Astrocyte (in vitro differentiated cells and primary cell): ENCODE measurements at regions not wholly inside any gene's neighbourhood (a gene's known extent, or its start where the extent isn't known, plus 50 kb on each side); places are given as distances from the start of the nearest gene placed in this dataset.

Experiments used
- DNase-seq: peaks from one replicate; pipeline ENCODE4 v3.0.0-alpha.2; 2010; ENCODE audit warnings: low read depth
- FAIRE-seq: peaks from 2 replicates; lab custom pipeline; 2011; peaks lifted over from hg19 to GRCh38; lab: Jason Lieb, UNC
- H2AFZ ChIP-seq: 2 replicates; pipeline ENCODE4 v1.6.0; 2012; ENCODE audit warnings: low read depth, low read length, inconsistent platforms
- H3K27ac ChIP-seq: 2 replicates; pipeline ENCODE4 v1.5.1; 2011; ENCODE audit warnings: low read depth, low read length, inconsistent platforms
- H3K27me3 ChIP-seq: 2 replicates; pipeline ENCODE4 v1.6.0; 2011; ENCODE audit warnings: low read length, inconsistent platforms; ENCODE audit not compliant: insufficient read depth
- H3K36me3 ChIP-seq: 2 replicates; pipeline ENCODE4 v1.5.1; 2011; ENCODE audit warnings: low read length, inconsistent platforms; ENCODE audit not compliant: insufficient read depth
- H3K4me1 ChIP-seq: 2 replicates; pipeline ENCODE4 v1.5.1; 2011; ENCODE audit warnings: low read length, inconsistent platforms; ENCODE audit not compliant: insufficient read depth
- H3K4me2 ChIP-seq: 2 replicates; pipeline ENCODE4 v1.6.0; 2012; ENCODE audit warnings: low read length, inconsistent platforms
- H3K4me3 ChIP-seq: 2 replicates; pipeline ENCODE4 v1.5.1; 2011; ENCODE audit warnings: low read depth, mild to moderate bottlenecking, low read length, inconsistent platforms; ENCODE audit not compliant: insufficient read depth
- H3K79me2 ChIP-seq: 2 replicates; pipeline ENCODE4 v1.6.0; 2012; ENCODE audit warnings: mild to moderate bottlenecking, low read length, inconsistent platforms; ENCODE audit not compliant: insufficient read depth
- H3K9ac ChIP-seq: 2 replicates; pipeline ENCODE4 v1.6.0; 2012; ENCODE audit warnings: mild to moderate bottlenecking, low read length, inconsistent platforms
- H3K9me3 ChIP-seq: 2 replicates; pipeline ENCODE4 v1.5.1; 2012; ENCODE audit warnings: low read depth, mild to moderate bottlenecking, low read length, inconsistent platforms; ENCODE audit not compliant: insufficient read depth
- H4K20me1 ChIP-seq: 2 replicates; pipeline ENCODE4 v1.6.0; 2012; ENCODE audit warnings: low read length, inconsistent platforms; ENCODE audit not compliant: insufficient read depth
- H3K27ac Mint-ChIP-seq: one replicate; pipeline ENCODE4 v1.8.0; 2021; ENCODE audit warnings: mild to moderate bottlenecking, mixed read lengths; ENCODE audit not compliant: unreplicated experiment
- H3K27me3 Mint-ChIP-seq: one replicate; pipeline ENCODE4 v1.8.0; 2021; ENCODE audit warnings: low read depth, mixed read lengths; ENCODE audit not compliant: unreplicated experiment
- H3K36me3 Mint-ChIP-seq: one replicate; pipeline ENCODE4 v1.8.0; 2021; ENCODE audit warnings: low read depth, mixed read lengths; ENCODE audit not compliant: unreplicated experiment
- H3K4me1 Mint-ChIP-seq: one replicate; pipeline ENCODE4 v1.8.0; 2021; ENCODE audit warnings: low read depth, mixed read lengths; ENCODE audit not compliant: unreplicated experiment
- H3K4me3 Mint-ChIP-seq: one replicate; pipeline ENCODE4 v1.8.0; 2021; ENCODE audit warnings: mild to moderate bottlenecking, moderate library complexity, mixed read lengths; ENCODE audit not compliant: unreplicated experiment
- H3K9me3 Mint-ChIP-seq: one replicate; pipeline ENCODE4 v1.8.0; 2021; ENCODE audit warnings: mild to moderate bottlenecking, mixed read lengths; ENCODE audit not compliant: unreplicated experiment
- EZH2 ChIP-seq: IDR thresholded peaks from 2 replicates; pipeline ENCODE4 v1.6.1; 2012; ENCODE audit warnings: mild to moderate bottlenecking, low read length, inconsistent platforms; ENCODE audit not compliant: insufficient read depth
- TF ChIP-seq, protein P1 (sequence below): IDR thresholded peaks from 2 replicates; pipeline ENCODE4 v1.5.1; 2011; ENCODE audit warnings: low read depth, mild to moderate bottlenecking, inconsistent platforms, low read length, moderate library complexity; ENCODE audit not compliant: insufficient read depth

DNA sequence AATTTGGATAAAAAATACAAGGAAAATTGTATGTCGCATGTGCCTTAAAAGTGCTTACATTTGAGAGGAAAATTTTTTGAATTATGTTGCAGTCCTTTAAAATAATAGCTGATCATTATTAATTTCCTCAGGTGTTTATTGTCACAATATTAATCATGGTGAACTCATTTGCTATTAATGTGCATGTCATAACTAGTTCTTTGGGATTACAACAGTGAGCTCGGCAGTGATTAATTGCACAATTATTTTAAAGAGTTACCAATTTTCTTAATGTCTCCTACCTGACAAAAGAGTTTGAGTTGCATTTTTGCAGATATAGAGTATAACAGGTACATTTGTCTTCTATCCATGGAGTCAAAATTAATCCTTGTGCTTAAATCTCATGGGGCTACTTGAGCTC is 854.3 kb downstream of the BRINP3 start:
- Histone ChIP-seq H3K27me3 (no peaks in the 10 kb centered on the region), H3K27ac (no peak overlapping the region), H3K9ac (no peak overlapping the region), H3K9me3 (no peaks in the 10 kb centered on the region), H3K36me3 (no peaks in the 10 kb centered on the region), H3K4me3 (no peak overlapping the region), H3K79me2 (no peaks in the 10 kb centered on the region), H3K4me1 (no peaks in the 10 kb centered on the region), H3K4me2 (no peak overlapping the region), H4K20me1 (no peaks in the 10 kb centered on the region), H2AFZ (no peak overlapping the region)
- H3K4me3 Mint-ChIP-seq = no peak overlapping the region
- DNase-seq = no peak
- no peaks in the 10 kb centered on the region for H3K9me3 Mint-ChIP-seq
- peaks cover 7% of the 10 kb centered on the region for H3K4me1 Mint-ChIP-seq
- H3K27me3 Mint-ChIP-seq = no peaks in the 10 kb centered on the region
- H3K27ac Mint-ChIP-seq = no peak overlapping the region
- FAIRE-seq = no peak
- no peaks in the 10 kb centered on the region for H3K36me3 Mint-ChIP-seq
- no peak for TF ChIP-seq EZH2
- TF ChIP-seq, protein P1, sequence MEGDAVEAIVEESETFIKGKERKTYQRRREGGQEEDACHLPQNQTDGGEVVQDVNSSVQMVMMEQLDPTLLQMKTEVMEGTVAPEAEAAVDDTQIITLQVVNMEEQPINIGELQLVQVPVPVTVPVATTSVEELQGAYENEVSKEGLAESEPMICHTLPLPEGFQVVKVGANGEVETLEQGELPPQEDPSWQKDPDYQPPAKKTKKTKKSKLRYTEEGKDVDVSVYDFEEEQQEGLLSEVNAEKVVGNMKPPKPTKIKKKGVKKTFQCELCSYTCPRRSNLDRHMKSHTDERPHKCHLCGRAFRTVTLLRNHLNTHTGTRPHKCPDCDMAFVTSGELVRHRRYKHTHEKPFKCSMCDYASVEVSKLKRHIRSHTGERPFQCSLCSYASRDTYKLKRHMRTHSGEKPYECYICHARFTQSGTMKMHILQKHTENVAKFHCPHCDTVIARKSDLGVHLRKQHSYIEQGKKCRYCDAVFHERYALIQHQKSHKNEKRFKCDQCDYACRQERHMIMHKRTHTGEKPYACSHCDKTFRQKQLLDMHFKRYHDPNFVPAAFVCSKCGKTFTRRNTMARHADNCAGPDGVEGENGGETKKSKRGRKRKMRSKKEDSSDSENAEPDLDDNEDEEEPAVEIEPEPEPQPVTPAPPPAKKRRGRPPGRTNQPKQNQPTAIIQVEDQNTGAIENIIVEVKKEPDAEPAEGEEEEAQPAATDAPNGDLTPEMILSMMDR = no peak

DNA sequence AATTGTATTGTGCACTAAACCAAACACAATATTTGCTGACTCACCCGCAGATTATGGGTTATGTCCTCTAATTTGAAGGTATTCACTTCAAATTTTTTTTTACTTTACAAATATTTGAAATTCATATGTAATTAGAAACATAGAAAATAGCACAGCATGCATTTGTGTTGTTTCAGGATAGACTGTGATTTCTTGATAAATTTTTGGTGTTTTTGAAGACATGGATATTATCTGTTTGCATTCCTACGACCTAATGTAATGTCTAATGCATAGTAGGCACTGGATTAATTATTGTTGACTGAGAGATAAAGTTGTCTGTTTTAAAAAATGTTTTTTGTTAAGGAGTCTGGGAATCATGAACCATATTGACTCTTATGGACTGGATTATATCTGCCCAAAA is 850.2 kb downstream of the BRINP3 start:
- Histone ChIP-seq H4K20me1 (no peaks in the 10 kb centered on the region), H3K36me3 (no peaks in the 10 kb centered on the region), H3K27me3 (no peaks in the 10 kb centered on the region), H3K27ac (no peak overlapping the region), H3K4me1 (no peaks in the 10 kb centered on the region), H2AFZ (no peak overlapping the region), H3K4me2 (no peak overlapping the region), H3K4me3 (no peak overlapping the region), H3K79me2 (no peaks in the 10 kb centered on the region), H3K9ac (no peak overlapping the region), H3K9me3 (no peaks in the 10 kb centered on the region)
- Mint-ChIP-seq H3K36me3 (no peaks in the 10 kb centered on the region), H3K27me3 (no peaks in the 10 kb centered on the region), H3K27ac (no peak overlapping the region), H3K9me3 (no peaks in the 10 kb centered on the region), H3K4me1 (peaks cover 4% of the 10 kb centered on the region), H3K4me3 (no peak overlapping the region)
- DNase-seq (no peak), FAIRE-seq (no peak)
- TF ChIP-seq, protein P1 = no peak
- no peak for TF ChIP-seq EZH2

DNA sequence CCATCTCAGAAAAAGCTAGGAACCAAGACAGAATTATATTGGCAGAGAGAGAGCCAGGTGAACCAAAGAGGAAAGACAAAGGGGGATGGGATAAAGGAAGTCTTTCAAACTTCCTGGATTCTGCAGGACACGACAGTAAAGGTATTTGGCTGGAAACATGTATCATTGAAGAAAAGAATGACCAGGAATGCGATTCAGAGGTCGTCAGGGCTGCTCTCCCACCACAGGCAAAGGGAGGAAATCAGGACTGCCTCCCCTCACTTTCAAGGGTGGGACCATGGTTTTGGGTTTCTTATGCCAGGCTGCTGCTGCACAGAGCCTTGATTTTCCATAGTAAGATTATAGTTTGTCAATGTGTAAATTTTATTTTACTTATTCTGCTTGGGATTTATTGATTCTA is 848.8 kb downstream of the BRINP3 start:
- H3K27ac Mint-ChIP-seq = no peak overlapping the region
- H2AFZ ChIP-seq = no peak overlapping the region
- no peak for FAIRE-seq

More for the DNA sequence above, 848.8 kb downstream of the BRINP3 start:
- H3K9me3 ChIP-seq = no peaks in the 10 kb centered on the region
- no peaks in the 10 kb centered on the region for H3K36me3 ChIP-seq
- Mint-ChIP-seq H3K36me3 (no peaks in the 10 kb centered on the region), H3K27me3 (no peaks in the 10 kb centered on the region), H3K4me3 (no peak overlapping the region), H3K4me1 (peaks cover 4% of the 10 kb centered on the region), H3K9me3 (no peaks in the 10 kb centered on the region)
- H3K4me3 ChIP-seq = no peak overlapping the region
- TF ChIP-seq EZH2 = no peak
- TF ChIP-seq, protein P1 = no peak
- no peak overlapping the region for H3K27ac ChIP-seq
- no peaks in the 10 kb centered on the region for H3K27me3 ChIP-seq
- no peak overlapping the region for H3K9ac ChIP-seq
- no peaks in the 10 kb centered on the region for H3K4me1 ChIP-seq
- no peaks in the 10 kb centered on the region for H3K79me2 ChIP-seq
- DNase-seq = no peak
- H4K20me1 ChIP-seq = no peaks in the 10 kb centered on the region
- no peak overlapping the region for H3K4me2 ChIP-seq
